Testis (tissue), 2 donors: ENCODE measurements at regions not wholly inside any gene's neighbourhood (a gene's known extent, or its start where the extent isn't known, plus 50 kb on each side); places are given as distances from the start of the nearest gene placed in this dataset.

Experiments
- POLR2A ChIP-seq: fragments of 450-650 bp; IDR thresholded peaks from one replicate; pipeline ENCODE4 v1.6.1; 2017; ENCODE audit warnings: antibody characterized with exemption, mild to moderate bottlenecking, moderate library complexity
- TF ChIP-seq, protein P1 (sequence below), 3 experiments: fragments of 450-650 bp in 2 of 3; fragments of 200-600 bp in 1 of 3; sonication (generic) in 1 of 3; IDR thresholded peaks; one replicate each; pipeline ENCODE4 v1.5.1; 2016 to 2019; ENCODE audit warnings: antibody characterized with exemption in 3 of 3, mild to moderate bottlenecking in 2 of 3, moderate library complexity in 1 of 3

DNA sequence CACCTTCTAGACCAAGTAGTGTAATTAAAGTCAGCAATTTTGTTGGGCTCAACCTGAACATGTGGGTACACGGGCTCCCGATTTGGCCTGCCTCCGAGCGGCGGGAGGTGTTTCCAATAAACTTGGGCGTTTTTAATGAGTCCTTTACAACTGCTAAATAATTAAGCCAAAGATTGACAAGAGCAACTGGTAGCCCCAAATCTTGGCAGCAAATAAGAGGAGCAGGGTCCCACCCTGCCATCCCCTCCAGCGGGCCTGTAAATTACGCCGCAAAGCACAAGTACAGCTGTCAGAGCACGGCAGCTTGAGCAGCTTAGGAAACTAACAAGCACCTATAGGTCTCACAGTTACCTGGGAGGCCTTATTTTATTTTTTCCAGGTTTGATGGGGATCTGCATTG, 217.1 kb downstream of the BMP7 start:
- TF ChIP-seq POLR2A: no peak
- TF ChIP-seq, protein P1, sequence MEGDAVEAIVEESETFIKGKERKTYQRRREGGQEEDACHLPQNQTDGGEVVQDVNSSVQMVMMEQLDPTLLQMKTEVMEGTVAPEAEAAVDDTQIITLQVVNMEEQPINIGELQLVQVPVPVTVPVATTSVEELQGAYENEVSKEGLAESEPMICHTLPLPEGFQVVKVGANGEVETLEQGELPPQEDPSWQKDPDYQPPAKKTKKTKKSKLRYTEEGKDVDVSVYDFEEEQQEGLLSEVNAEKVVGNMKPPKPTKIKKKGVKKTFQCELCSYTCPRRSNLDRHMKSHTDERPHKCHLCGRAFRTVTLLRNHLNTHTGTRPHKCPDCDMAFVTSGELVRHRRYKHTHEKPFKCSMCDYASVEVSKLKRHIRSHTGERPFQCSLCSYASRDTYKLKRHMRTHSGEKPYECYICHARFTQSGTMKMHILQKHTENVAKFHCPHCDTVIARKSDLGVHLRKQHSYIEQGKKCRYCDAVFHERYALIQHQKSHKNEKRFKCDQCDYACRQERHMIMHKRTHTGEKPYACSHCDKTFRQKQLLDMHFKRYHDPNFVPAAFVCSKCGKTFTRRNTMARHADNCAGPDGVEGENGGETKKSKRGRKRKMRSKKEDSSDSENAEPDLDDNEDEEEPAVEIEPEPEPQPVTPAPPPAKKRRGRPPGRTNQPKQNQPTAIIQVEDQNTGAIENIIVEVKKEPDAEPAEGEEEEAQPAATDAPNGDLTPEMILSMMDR (IDR thresholded peaks at IDR 0.05): no peak
